GM19238 (cell line): ENCODE measurements at regions not wholly inside any gene's neighbourhood (a gene's known extent, or its start where the extent isn't known, plus 50 kb on each side); places are given as distances from the start of the nearest gene placed in this dataset.
"Not testable (repeated sequence)": the region's sequence is repeated elsewhere in the genome, so short reads cannot be mapped to it uniquely, and the experiment has no call there.

Experiments used
- DNase-seq: peaks from one replicate; pipeline ENCODE4 v3.0.0; 2011; ENCODE audit warnings: low spot score; ENCODE audit not compliant: insufficient read length

GRCh38 chr4:20124317-20125026, 127.2 kb upstream of the SLIT2 start:
- no peak for DNase-seq

DNA sequence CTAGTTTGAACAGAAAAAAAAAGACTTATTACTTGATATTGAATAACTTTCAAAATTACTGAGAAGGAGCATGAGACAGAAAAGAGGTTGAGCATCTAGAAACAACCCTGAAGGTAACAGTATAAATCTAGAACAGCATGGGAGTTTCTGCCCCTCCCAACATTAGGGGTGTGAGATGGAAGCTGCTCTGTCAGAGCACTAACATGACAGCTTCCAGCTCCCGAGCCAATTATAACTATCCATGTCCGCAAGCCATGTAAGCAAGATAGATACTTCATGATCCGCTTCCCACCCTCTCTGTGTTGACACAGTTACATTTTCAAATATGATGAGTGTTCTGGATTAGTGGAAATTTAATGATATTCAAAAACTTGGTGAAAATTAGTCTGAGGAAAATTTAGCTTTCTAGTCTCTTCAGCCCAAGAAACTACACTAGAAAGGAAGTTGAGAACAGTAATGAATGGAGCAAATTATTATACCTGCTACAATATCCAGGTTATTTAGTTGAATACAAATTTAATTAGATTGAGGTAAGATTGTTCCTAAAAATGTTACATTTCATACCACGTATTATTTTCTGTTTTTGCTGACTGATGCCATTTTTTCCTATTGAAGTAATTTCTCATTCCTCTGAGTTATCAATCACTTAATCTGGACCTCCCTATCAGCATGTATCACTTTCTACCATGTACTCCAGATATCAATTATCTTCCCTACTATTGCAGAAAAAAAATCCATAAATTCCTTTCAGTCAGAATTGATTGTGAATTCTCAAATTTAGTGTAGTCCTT, 129.3 kb upstream of the SLIT2 start:
- DNase-seq, result no peak

- DNase-seq, result no peak
Measured at GRCh38 chr4:20119141-20119540, 132.6 kb upstream of the SLIT2 start.

GRCh38 chr4:20109391-20109790, 142.3 kb upstream of the SLIT2 start:
- no peak for DNase-seq

- DNase-seq, result no peak
Measured at GRCh38 chr4:20106921-20107320, 144.8 kb upstream of the SLIT2 start.

DNA sequence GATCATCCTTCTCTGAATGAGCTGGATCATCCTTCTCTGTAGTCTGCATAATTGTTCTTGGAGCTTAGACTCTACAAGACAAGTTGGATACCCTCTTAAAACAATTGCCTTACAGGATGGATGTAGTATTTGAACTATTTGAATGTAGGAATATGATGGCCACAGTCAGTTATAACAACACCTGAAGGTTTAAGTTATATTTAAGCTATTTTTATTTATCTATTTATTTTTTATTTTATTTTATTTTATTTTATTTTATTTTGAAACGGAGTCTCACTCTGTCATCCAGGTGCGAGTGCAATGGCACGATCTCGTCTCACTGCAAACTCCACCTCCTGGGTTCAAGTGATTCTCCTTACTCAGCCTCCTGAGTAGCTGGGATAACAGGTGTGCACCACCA, 149.9 kb upstream of the SLIT2 start:
- no peak for DNase-seq

- DNase-seq, result no peak
Measured at GRCh38 chr4:20096911-20097310, 154.8 kb upstream of the SLIT2 start.

- no peak for DNase-seq
Measured at GRCh38 chr4:20095805-20096541, 155.7 kb upstream of the SLIT2 start.

GRCh38 chr4:20091781-20092180, 159.9 kb upstream of the SLIT2 start:
- DNase-seq, result no peak

DNA sequence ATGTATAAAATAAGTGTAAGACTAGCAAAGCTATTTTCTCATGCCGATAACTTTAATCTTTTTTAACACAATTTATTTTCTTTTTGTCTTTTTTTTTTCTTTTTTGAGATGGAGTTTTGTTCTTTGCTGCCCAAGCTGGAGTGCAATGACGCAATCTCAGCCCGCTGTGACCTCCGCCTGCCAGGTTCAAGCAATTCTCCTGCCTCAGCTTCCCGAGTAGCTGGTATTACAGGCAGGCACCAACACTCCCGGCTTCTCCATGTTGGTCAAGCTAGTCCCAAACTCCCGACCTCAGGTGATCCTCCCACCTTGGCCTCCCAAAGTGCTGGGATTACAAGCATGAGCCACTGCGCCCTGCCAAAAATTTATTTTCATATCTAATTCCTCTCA, 164.2 kb upstream of the SLIT2 start:
- no peak for DNase-seq

GRCh38 chr4:20086799-20087521, 164.7 kb upstream of the SLIT2 start:
- no peak for DNase-seq

GRCh38 chr4:20086067-20086798, 165.5 kb upstream of the SLIT2 start:
- DNase-seq, result no peak

DNA sequence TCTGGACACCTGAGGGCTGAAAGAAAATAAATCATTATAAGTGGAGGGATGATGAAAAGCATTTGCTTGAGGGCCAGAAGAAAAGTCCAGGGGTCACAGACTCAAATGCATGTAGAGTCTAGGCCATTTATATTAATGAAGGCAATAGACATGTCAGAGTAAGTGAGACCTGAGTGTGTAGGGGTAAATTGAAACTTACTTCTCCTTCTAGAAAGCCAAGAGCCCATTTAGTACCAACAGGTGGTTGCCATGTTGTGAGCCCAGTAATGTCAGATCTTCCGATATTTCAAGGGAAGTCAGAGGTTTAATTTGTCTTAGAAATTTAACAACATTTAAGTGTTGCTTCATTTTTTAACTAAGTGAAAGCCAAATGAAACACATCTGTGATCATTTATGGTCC, 166.1 kb upstream of the SLIT2 start:
- no peak for DNase-seq

DNA sequence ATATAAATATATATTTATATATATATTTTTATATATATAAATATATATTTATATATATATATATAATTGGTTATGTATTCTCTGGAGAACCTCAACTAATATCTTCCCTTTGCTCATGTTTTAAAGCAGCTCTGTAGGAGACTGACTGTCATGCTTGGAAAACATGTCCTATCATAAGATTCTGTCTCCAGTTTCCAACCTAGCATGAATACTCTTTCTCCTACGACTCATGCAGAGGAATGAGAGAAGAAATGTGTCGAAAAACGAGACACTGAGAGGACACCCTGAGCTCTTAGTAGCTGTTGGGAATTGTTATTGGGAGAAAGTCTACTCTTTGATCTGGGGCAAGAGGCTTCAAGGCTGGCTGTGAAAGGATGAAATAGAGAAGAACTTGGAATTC, 166.5 kb upstream of the SLIT2 start:
- DNase-seq, result no peak

DNA sequence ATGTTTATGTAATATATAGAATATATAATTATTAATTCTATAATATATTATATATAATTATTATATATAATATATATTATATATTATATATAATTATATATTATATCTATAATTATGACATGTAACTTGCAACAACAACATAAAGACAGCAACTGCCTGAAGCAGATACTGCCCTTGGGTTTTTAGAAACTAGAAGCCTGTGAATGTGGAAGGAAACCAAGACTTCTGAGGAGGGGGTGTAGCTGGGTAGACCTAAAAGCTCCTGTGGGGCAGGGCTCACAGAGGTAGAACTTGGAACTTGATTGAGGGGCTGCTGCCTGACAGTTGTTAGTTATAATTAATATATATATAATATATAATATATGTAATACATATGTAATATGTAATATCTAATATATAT, 167.2 kb upstream of the SLIT2 start:
- DNase-seq, result no peak

DNA sequence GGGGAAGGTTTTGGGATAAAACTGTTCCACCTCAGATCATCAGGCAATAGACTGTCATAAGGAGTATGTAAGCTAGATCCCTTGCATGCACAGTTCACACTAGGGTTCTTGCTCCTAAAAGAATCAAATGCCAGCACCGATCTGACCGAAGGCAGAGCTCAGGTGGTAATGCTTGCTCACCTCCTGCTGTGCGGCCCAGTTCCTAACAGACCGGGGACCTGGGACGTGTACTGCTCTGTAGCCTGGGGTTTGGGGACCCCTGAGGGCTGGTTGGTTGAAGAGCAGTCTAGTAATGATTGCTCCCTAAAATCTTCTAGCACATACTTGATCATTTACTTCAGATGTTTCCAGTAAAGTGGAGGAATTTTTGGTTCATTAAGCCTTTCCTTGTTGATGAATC, 173.1 kb upstream of the SLIT2 start:
- no peak for DNase-seq

GRCh38 chr4:20075248-20075871, 176.3 kb upstream of the SLIT2 start:
- no peak for DNase-seq

DNA sequence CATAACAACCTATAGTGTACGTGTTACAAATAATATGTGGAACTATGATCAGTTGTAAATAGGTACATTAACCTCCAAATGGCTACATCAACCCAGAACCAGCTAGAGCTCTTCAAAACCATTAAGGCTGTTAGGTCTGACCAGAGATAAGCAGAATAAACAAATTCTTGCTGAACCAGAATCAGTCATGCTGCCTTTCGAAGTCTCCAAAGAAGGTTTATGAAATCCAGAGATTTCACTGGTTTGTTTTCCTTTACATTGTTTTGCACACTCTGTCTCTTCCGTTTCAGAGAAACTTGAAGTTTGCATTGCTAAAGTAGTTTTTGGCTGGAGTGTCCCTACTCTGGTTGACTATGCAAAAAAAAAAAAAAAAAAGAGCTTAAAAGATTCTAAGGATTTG, 177.3 kb upstream of the SLIT2 start:
- no peak for DNase-seq

DNA sequence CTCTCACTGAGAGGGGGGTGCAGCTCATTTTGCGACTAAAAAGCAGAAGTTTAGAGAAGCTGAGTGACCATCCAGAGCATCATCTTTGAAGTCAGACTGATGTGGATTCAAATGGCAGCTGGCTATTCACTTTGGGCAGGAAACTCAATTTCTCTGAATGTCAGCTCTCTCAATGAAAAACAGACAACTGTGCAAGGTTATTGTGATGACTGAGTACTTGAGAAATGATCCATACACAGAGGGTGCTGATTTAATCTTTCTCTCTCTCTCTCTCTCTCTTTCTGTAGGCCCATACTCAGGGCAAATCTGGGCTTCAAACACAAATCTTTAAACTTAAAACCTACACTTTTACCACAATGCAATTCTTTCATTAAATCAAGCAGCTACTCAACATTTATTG, 185.8 kb upstream of the SLIT2 start:
- no peak for DNase-seq

- DNase-seq, result not testable (repeated sequence)
Measured at GRCh38 chr4:20062857-20063256, 188.8 kb upstream of the SLIT2 start.

DNA sequence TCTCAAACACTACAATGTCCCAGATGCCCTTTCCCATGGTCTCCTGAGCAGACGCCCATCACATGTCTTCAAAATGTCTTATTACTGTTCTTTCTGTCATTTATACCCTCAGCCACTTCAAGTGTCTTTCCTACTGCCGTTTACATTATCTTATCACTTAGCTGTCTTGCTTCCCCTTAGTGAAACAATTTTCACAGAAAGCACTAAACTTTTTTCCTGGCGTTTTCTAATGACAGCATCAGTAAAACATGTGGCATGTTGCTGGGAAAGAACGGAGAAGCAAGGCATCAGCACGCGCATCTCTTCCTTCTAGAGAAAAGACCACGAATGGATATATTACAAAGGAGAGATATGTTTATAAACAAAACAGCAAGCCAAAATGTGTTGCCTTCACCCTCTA, 189.7 kb upstream of the SLIT2 start:
- no peak for DNase-seq
